ENCODE measurements at regions not wholly inside any gene's neighbourhood (a gene's known extent, or its start where the extent isn't known, plus 50 kb on each side); places are given as distances from the start of the nearest gene placed in this dataset.
"Not testable (repeated sequence)": the region's sequence is repeated elsewhere in the genome, so short reads cannot be mapped to it uniquely, and the experiment has no call there.

GRCh38 chr4:26061248-26061986 lies 147.4 kb downstream of the SMIM20 start:
- H3K4me3 ChIP-seq (ENCODE audit: low read length in 3 of 3): no peak overlapping the region
- H3K9me3 ChIP-seq (ENCODE audit: control insufficient read depth in 3 of 3, low read length in 3 of 3): no peaks in the 10 kb centered on the region
- H3K9ac ChIP-seq (ENCODE audit: low read depth in 1 of 3, low read length in 3 of 3): no peak overlapping the region
- no peaks in the 10 kb centered on the region for H3K36me3 ChIP-seq (ENCODE audit: control insufficient read depth in 3 of 3, insufficient read depth in 3 of 3, low read length in 3 of 3)
- H3K27ac ChIP-seq (ENCODE audit: low read depth, low read length): no peak overlapping the region
- peaks cover 0 to 3% (median 0%) of the 10 kb centered on the region in 3 donors for H3K4me1 ChIP-seq (ENCODE audit: control insufficient read depth in 3 of 3, insufficient read depth in 3 of 3, low read length in 3 of 3)
- H3K27me3 ChIP-seq (ENCODE audit: control insufficient read depth in 3 of 3, insufficient read depth in 3 of 3, low read length in 3 of 3): no peaks in the 10 kb centered on the region

GRCh38 chr4:26062215-26062614 lies 148.2 kb downstream of the SMIM20 start:
- H3K9me3 ChIP-seq (ENCODE audit: control insufficient read depth in 3 of 3, low read length in 3 of 3): no peaks in the 10 kb centered on the region
- H3K27ac ChIP-seq (ENCODE audit: low read depth, low read length): no peak overlapping the region
- no peaks in the 10 kb centered on the region for H3K27me3 ChIP-seq (ENCODE audit: control insufficient read depth in 3 of 3, insufficient read depth in 3 of 3, low read length in 3 of 3)
- H3K9ac ChIP-seq (ENCODE audit: low read depth in 1 of 3, low read length in 3 of 3): no peak overlapping the region
- no peak overlapping the region for H3K4me3 ChIP-seq (ENCODE audit: low read length in 3 of 3)
- peaks cover 0 to 3% (median 0%) of the 10 kb centered on the region in 3 donors for H3K4me1 ChIP-seq (ENCODE audit: control insufficient read depth in 3 of 3, insufficient read depth in 3 of 3, low read length in 3 of 3)
- H3K36me3 ChIP-seq (ENCODE audit: control insufficient read depth in 3 of 3, insufficient read depth in 3 of 3, low read length in 3 of 3): no peaks in the 10 kb centered on the region

- H3K9ac ChIP-seq (ENCODE audit: low read depth in 1 of 3, low read length in 3 of 3); H3K27me3 ChIP-seq (ENCODE audit: control insufficient read depth in 3 of 3, insufficient read depth in 3 of 3, low read length in 3 of 3); H3K36me3 ChIP-seq (ENCODE audit: control insufficient read depth in 3 of 3, insufficient read depth in 3 of 3, low read length in 3 of 3); H3K4me3 ChIP-seq (ENCODE audit: low read length in 3 of 3); H3K27ac ChIP-seq (ENCODE audit: low read depth, low read length); H3K4me1 ChIP-seq (ENCODE audit: control insufficient read depth in 3 of 3, insufficient read depth in 3 of 3, low read length in 3 of 3); H3K9me3 ChIP-seq (ENCODE audit: control insufficient read depth in 3 of 3, low read length in 3 of 3): not testable (repeated sequence)
These were observed 150.0 kb downstream of the SMIM20 start for GRCh38 chr4:26064009-26064408.

- no peak overlapping the region for H3K4me3 ChIP-seq (ENCODE audit: low read length in 3 of 3)
- no peak overlapping the region for H3K9ac ChIP-seq (ENCODE audit: low read depth in 1 of 3, low read length in 3 of 3)
- H3K27ac ChIP-seq (ENCODE audit: low read depth, low read length): no peak overlapping the region
- H3K4me1 ChIP-seq (ENCODE audit: control insufficient read depth in 3 of 3, insufficient read depth in 3 of 3, low read length in 3 of 3): no peaks in the 10 kb centered on the region
- H3K36me3 ChIP-seq (ENCODE audit: control insufficient read depth in 3 of 3, insufficient read depth in 3 of 3, low read length in 3 of 3): no peaks in the 10 kb centered on the region
- no peaks in the 10 kb centered on the region for H3K9me3 ChIP-seq (ENCODE audit: control insufficient read depth in 3 of 3, low read length in 3 of 3)
- H3K27me3 ChIP-seq (ENCODE audit: control insufficient read depth in 3 of 3, insufficient read depth in 3 of 3, low read length in 3 of 3): no peaks in the 10 kb centered on the region
These were observed 151.8 kb downstream of the SMIM20 start for GRCh38 chr4:26065833-26066232.

- Histone ChIP-seq H3K4me1 (ENCODE audit: control insufficient read depth in 3 of 3, insufficient read depth in 3 of 3, low read length in 3 of 3) (no peaks in the 10 kb centered on the region), H3K27ac (ENCODE audit: low read depth, low read length) (no peak overlapping the region), H3K9ac (ENCODE audit: low read depth in 1 of 3, low read length in 3 of 3) (no peak overlapping the region), H3K36me3 (ENCODE audit: control insufficient read depth in 3 of 3, insufficient read depth in 3 of 3, low read length in 3 of 3) (no peaks in the 10 kb centered on the region), H3K9me3 (ENCODE audit: control insufficient read depth in 3 of 3, low read length in 3 of 3) (no peaks in the 10 kb centered on the region), H3K27me3 (ENCODE audit: control insufficient read depth in 3 of 3, insufficient read depth in 3 of 3, low read length in 3 of 3) (no peaks in the 10 kb centered on the region), H3K4me3 (ENCODE audit: low read length in 3 of 3) (no peak overlapping the region)
These were observed 153.0 kb downstream of the SMIM20 start for GRCh38 chr4:26067035-26067434.

- Histone ChIP-seq H3K4me3 (ENCODE audit: low read length in 3 of 3) (no peak overlapping the region), H3K4me1 (ENCODE audit: control insufficient read depth in 3 of 3, insufficient read depth in 3 of 3, low read length in 3 of 3) (no peaks in the 10 kb centered on the region), H3K36me3 (ENCODE audit: control insufficient read depth in 3 of 3, insufficient read depth in 3 of 3, low read length in 3 of 3) (no peaks in the 10 kb centered on the region), H3K9me3 (ENCODE audit: control insufficient read depth in 3 of 3, low read length in 3 of 3) (no peaks in the 10 kb centered on the region), H3K27me3 (ENCODE audit: control insufficient read depth in 3 of 3, insufficient read depth in 3 of 3, low read length in 3 of 3) (no peaks in the 10 kb centered on the region), H3K27ac (ENCODE audit: low read depth, low read length) (no peak overlapping the region), H3K9ac (ENCODE audit: low read depth in 1 of 3, low read length in 3 of 3) (no peak overlapping the region)
These were observed 155.2 kb downstream of the SMIM20 start for GRCh38 chr4:26069218-26069617.

GRCh38 chr4:26071688-26072087 lies 157.7 kb downstream of the SMIM20 start:
- no peak overlapping the region for H3K9ac ChIP-seq (ENCODE audit: low read depth in 1 of 3, low read length in 3 of 3)
- H3K4me3 ChIP-seq (ENCODE audit: low read length in 3 of 3): no peak overlapping the region
- H3K27ac ChIP-seq (ENCODE audit: low read depth, low read length): no peak overlapping the region

GRCh38 chr4:26073886-26074560 lies 160.0 kb downstream of the SMIM20 start:
- Histone ChIP-seq H3K27ac (ENCODE audit: low read depth, low read length) (peak overlapping the region; percentile 54), H3K36me3 (ENCODE audit: control insufficient read depth in 3 of 3, insufficient read depth in 3 of 3, low read length in 3 of 3) (no peaks in the 10 kb centered on the region), H3K9ac (ENCODE audit: low read depth in 1 of 3, low read length in 3 of 3) (no peak overlapping the region), H3K27me3 (ENCODE audit: control insufficient read depth in 3 of 3, insufficient read depth in 3 of 3, low read length in 3 of 3) (no peaks in the 10 kb centered on the region), H3K9me3 (ENCODE audit: control insufficient read depth in 3 of 3, low read length in 3 of 3) (no peaks in the 10 kb centered on the region), H3K4me1 (ENCODE audit: control insufficient read depth in 3 of 3, insufficient read depth in 3 of 3, low read length in 3 of 3) (peaks cover 0 to 4% (median 0%) of the 10 kb centered on the region in 3 donors), H3K4me3 (ENCODE audit: low read length in 3 of 3) (no peak overlapping the region)

More at GRCh38 chr4:26071688-26072087, 157.7 kb downstream of the SMIM20 start:
- Histone ChIP-seq H3K36me3 (ENCODE audit: control insufficient read depth in 3 of 3, insufficient read depth in 3 of 3, low read length in 3 of 3) (no peaks in the 10 kb centered on the region), H3K27me3 (ENCODE audit: control insufficient read depth in 3 of 3, insufficient read depth in 3 of 3, low read length in 3 of 3) (no peaks in the 10 kb centered on the region), H3K9me3 (ENCODE audit: control insufficient read depth in 3 of 3, low read length in 3 of 3) (no peaks in the 10 kb centered on the region), H3K4me1 (ENCODE audit: control insufficient read depth in 3 of 3, insufficient read depth in 3 of 3, low read length in 3 of 3) (no peaks in the 10 kb centered on the region)

GRCh38 chr4:26074712-26075430 lies 160.9 kb downstream of the SMIM20 start:
- Histone ChIP-seq H3K4me3 (ENCODE audit: low read length in 3 of 3) (no peak overlapping the region), H3K9me3 (ENCODE audit: control insufficient read depth in 3 of 3, low read length in 3 of 3) (no peaks in the 10 kb centered on the region), H3K27ac (ENCODE audit: low read depth, low read length) (peak overlapping the region; percentile 69), H3K9ac (ENCODE audit: low read depth in 1 of 3, low read length in 3 of 3) (no peak overlapping the region), H3K4me1 (ENCODE audit: control insufficient read depth in 3 of 3, insufficient read depth in 3 of 3, low read length in 3 of 3) (peaks cover 0 to 4% (median 0%) of the 10 kb centered on the region in 3 donors), H3K36me3 (ENCODE audit: control insufficient read depth in 3 of 3, insufficient read depth in 3 of 3, low read length in 3 of 3) (no peaks in the 10 kb centered on the region), H3K27me3 (ENCODE audit: control insufficient read depth in 3 of 3, insufficient read depth in 3 of 3, low read length in 3 of 3) (no peaks in the 10 kb centered on the region)

- Histone ChIP-seq H3K27me3 (ENCODE audit: control insufficient read depth in 3 of 3, insufficient read depth in 3 of 3, low read length in 3 of 3) (no peaks in the 10 kb centered on the region), H3K9ac (ENCODE audit: low read depth in 1 of 3, low read length in 3 of 3) (no peak overlapping the region), H3K9me3 (ENCODE audit: control insufficient read depth in 3 of 3, low read length in 3 of 3) (no peaks in the 10 kb centered on the region), H3K4me1 (ENCODE audit: control insufficient read depth in 3 of 3, insufficient read depth in 3 of 3, low read length in 3 of 3) (peaks cover 0 to 4% (median 0%) of the 10 kb centered on the region in 3 donors), H3K27ac (ENCODE audit: low read depth, low read length) (peak overlapping the region; percentile 69), H3K36me3 (ENCODE audit: control insufficient read depth in 3 of 3, insufficient read depth in 3 of 3, low read length in 3 of 3) (no peaks in the 10 kb centered on the region), H3K4me3 (ENCODE audit: low read length in 3 of 3) (no peak overlapping the region)
These were observed 161.6 kb downstream of the SMIM20 start for GRCh38 chr4:26075583-26075982.
